ENCODE measurements at regions not wholly inside any gene's neighbourhood (a gene's known extent, or its start where the extent isn't known, plus 50 kb on each side); places are given as distances from the start of the nearest gene placed in this dataset.
A peak's percentile ranks its signal among the peaks of the same experiment; 100 is the strongest.

- in situ Hi-C loops (cut with MboI; ENCODE audit: low pct_unique_long_range_greater_than_20kb in 2 of 9, low sequenced_read_pairs in 9 of 9, unreplicated experiment in 9 of 9): no loop called here
- no peak overlapping the region for H3K4me3 ChIP-seq
- WGBS, 10 experiments: 80 to 100% (median 100%) methylated on average over 1 to 3 of the region's 4 CpGs
- no peak for ATAC-seq (replicated peaks in 6 of 8)
- H3K4me1 ChIP-seq (replicated peaks in 1 of 2): peaks cover 16 to 41% of the 10 kb centered on the region in 2 donors
- H3K27ac ChIP-seq: no peak overlapping the region
Observed at GRCh38 chr5:93252165-93252564, 328.9 kb downstream of the NR2F1-AS1 start.

GRCh38 chr5:93251347-93251746 is 329.7 kb downstream of the NR2F1-AS1 start:
- no peak overlapping the region for H3K4me3 ChIP-seq
- H3K4me1 ChIP-seq (replicated peaks in 1 of 2): peaks cover 22 to 43% of the 10 kb centered on the region in 2 donors
- WGBS, 10 experiments: 84 to 100% (median 100%) methylated on average over 1 to 2 of the region's 2 CpGs; no CpG with 5 or more reads in 1 of the 10 experiments
- in situ Hi-C loops (cut with MboI; ENCODE audit: low pct_unique_long_range_greater_than_20kb in 2 of 9, low sequenced_read_pairs in 9 of 9, unreplicated experiment in 9 of 9): no loop called here
- ATAC-seq (replicated peaks in 6 of 8): no peak
- no peak overlapping the region for H3K27ac ChIP-seq

GRCh38 chr5:93250424-93250823 is 330.6 kb downstream of the NR2F1-AS1 start:
- peak in 5 of 8 experiments; percentile 41 to 91 (median 88) for ATAC-seq (replicated peaks in 6 of 8)
- Histone ChIP-seq H3K27ac (no peak overlapping the region), H3K4me1 (replicated peaks in 1 of 2) (peaks cover 29 to 45% of the 10 kb centered on the region in 2 donors), H3K4me3 (no peak overlapping the region)
- 42 to 100% (median 67%) methylated on average over 1 to 2 of the region's 2 CpGs; no CpG with 5 or more reads in 2 of the 10 experiments for WGBS, 10 experiments
- in situ Hi-C loops (cut with MboI; ENCODE audit: low pct_unique_long_range_greater_than_20kb in 2 of 9, low sequenced_read_pairs in 9 of 9, unreplicated experiment in 9 of 9): no loop called here

GRCh38 chr5:93249651-93250289 is 331.2 kb downstream of the NR2F1-AS1 start:
- Histone ChIP-seq H3K4me1 (replicated peaks in 1 of 2) (peaks cover 29 to 40% of the 10 kb centered on the region in 2 donors), H3K27ac (peak overlapping the region; percentile 12 to 87), H3K4me3 (peak overlapping the region in 2 of 5 donors; percentile 15 to 17)
- ATAC-seq (replicated peaks in 6 of 8): peak in 5 of 8 experiments; percentile 33 to 69 (median 63)
- in situ Hi-C loops (cut with MboI; ENCODE audit: low pct_unique_long_range_greater_than_20kb in 2 of 9, low sequenced_read_pairs in 9 of 9, unreplicated experiment in 9 of 9): no loop called here
- 0 to 100% (median 60%) methylated on average over 1 to 11 of the region's 11 CpGs for WGBS, 10 experiments

- ATAC-seq (replicated peaks in 6 of 8): no peak
- 38 to 84% (median 57%) methylated on average over 2 to 3 of the region's 3 CpGs for WGBS, 10 experiments
- Histone ChIP-seq H3K4me3 (no peak overlapping the region), H3K4me1 (replicated peaks in 1 of 2) (peaks cover 29 to 40% of the 10 kb centered on the region in 2 donors), H3K27ac (no peak overlapping the region)
- in situ Hi-C loops (cut with MboI; ENCODE audit: low pct_unique_long_range_greater_than_20kb in 2 of 9, low sequenced_read_pairs in 9 of 9, unreplicated experiment in 9 of 9): no loop called here
Observed at GRCh38 chr5:93247105-93247504, 333.9 kb downstream of the NR2F1-AS1 start.

- Histone ChIP-seq H3K4me1 (replicated peaks in 1 of 2) (peaks cover 29 to 39% of the 10 kb centered on the region in 2 donors), H3K27ac (no peak overlapping the region), H3K4me3 (no peak overlapping the region)
- 0 to 50% (median 39%) methylated on average over 1 to 6 of the region's 6 CpGs; no CpG with 5 or more reads in 2 of the 10 experiments for WGBS, 10 experiments
- peak in 5 of 8 experiments; percentile 39 to 88 (median 74) for ATAC-seq (replicated peaks in 6 of 8)
- in situ Hi-C loops (cut with MboI; ENCODE audit: low pct_unique_long_range_greater_than_20kb in 2 of 9, low sequenced_read_pairs in 9 of 9, unreplicated experiment in 9 of 9): no loop called here
Observed at GRCh38 chr5:93246090-93246855, 334.7 kb downstream of the NR2F1-AS1 start.

- Histone ChIP-seq H3K4me3 (no peak overlapping the region), H3K4me1 (replicated peaks in 1 of 2) (peaks cover 26 to 31% of the 10 kb centered on the region in 2 donors), H3K27ac (no peak overlapping the region)
- WGBS, 10 experiments: 37 to 100% (median 89%) methylated on average over 1 to 3 of the region's 3 CpGs; no CpG with 5 or more reads in 3 of the 10 experiments
- no peak for ATAC-seq (replicated peaks in 6 of 8)
- in situ Hi-C loops (cut with MboI; ENCODE audit: low pct_unique_long_range_greater_than_20kb in 2 of 9, low sequenced_read_pairs in 9 of 9, unreplicated experiment in 9 of 9): no loop called here
Observed at GRCh38 chr5:93245226-93245625, 335.8 kb downstream of the NR2F1-AS1 start.

GRCh38 chr5:93243481-93243880 is 337.5 kb downstream of the NR2F1-AS1 start:
- in situ Hi-C loops (cut with MboI; ENCODE audit: low pct_unique_long_range_greater_than_20kb in 2 of 9, low sequenced_read_pairs in 9 of 9, unreplicated experiment in 9 of 9): no loop called here
- H3K4me1 ChIP-seq (replicated peaks in 1 of 2): peaks cover 13% of the 10 kb centered on the region in 2 donors
- no peak for ATAC-seq (replicated peaks in 6 of 8)
- H3K4me3 ChIP-seq: no peak overlapping the region
- WGBS, 10 experiments: 60 to 100% (median 94%) methylated on average over 1 of the region's 1 CpG; no CpG with 5 or more reads in 2 of the 10 experiments
- H3K27ac ChIP-seq: no peak overlapping the region

GRCh38 chr5:93240228-93240834 is 340.7 kb downstream of the NR2F1-AS1 start:
- 63 to 100% (median 83%) methylated on average over 1 to 4 of the region's 5 CpGs; no CpG with 5 or more reads in 1 of the 10 experiments for WGBS, 10 experiments
- Histone ChIP-seq H3K4me3 (no peak overlapping the region), H3K27ac (no peak overlapping the region), H3K4me1 (replicated peaks in 1 of 2) (no peaks in the 10 kb centered on the region)
- no peak for ATAC-seq (replicated peaks in 6 of 8)
- in situ Hi-C loops (cut with MboI; ENCODE audit: low pct_unique_long_range_greater_than_20kb in 2 of 9, low sequenced_read_pairs in 9 of 9, unreplicated experiment in 9 of 9): no loop called here

GRCh38 chr5:93236807-93237421 is 344.1 kb downstream of the NR2F1-AS1 start:
- no peak overlapping the region for H3K27ac ChIP-seq
- WGBS, 10 experiments: 44 to 100% (median 93%) methylated on average over 1 to 4 of the region's 4 CpGs; no CpG with 5 or more reads in 2 of the 10 experiments
- in situ Hi-C loops (cut with MboI; ENCODE audit: low pct_unique_long_range_greater_than_20kb in 2 of 9, low sequenced_read_pairs in 9 of 9, unreplicated experiment in 9 of 9): no loop called here
- ATAC-seq (replicated peaks in 6 of 8): no peak
- H3K4me3 ChIP-seq: no peak overlapping the region
- H3K4me1 ChIP-seq (replicated peaks in 1 of 2): no peaks in the 10 kb centered on the region

GRCh38 chr5:93235761-93236160 is 345.3 kb downstream of the NR2F1-AS1 start:
- ATAC-seq (replicated peaks in 6 of 8): no peak
- H3K4me1 ChIP-seq (replicated peaks in 1 of 2): no peaks in the 10 kb centered on the region
- no peak overlapping the region for H3K27ac ChIP-seq
- H3K4me3 ChIP-seq: no peak overlapping the region
- 75 to 100% (median 100%) methylated on average over 1 of the region's 1 CpG; no CpG with 5 or more reads in 3 of the 10 experiments for WGBS, 10 experiments
- in situ Hi-C loops (cut with MboI; ENCODE audit: low pct_unique_long_range_greater_than_20kb in 2 of 9, low sequenced_read_pairs in 9 of 9, unreplicated experiment in 9 of 9): no loop called here

- Histone ChIP-seq H3K27ac (no peak overlapping the region), H3K4me1 (replicated peaks in 1 of 2) (no peaks in the 10 kb centered on the region), H3K4me3 (no peak overlapping the region)
- WGBS, 10 experiments: 0 to 100% (median 67%) methylated on average over 1 of the region's 1 CpG; no CpG with 5 or more reads in 3 of the 10 experiments
- no peak for ATAC-seq (replicated peaks in 6 of 8)
- in situ Hi-C loops (cut with MboI; ENCODE audit: low pct_unique_long_range_greater_than_20kb in 2 of 9, low sequenced_read_pairs in 9 of 9, unreplicated experiment in 9 of 9): no loop called here
Observed at GRCh38 chr5:93226202-93226735, 354.8 kb downstream of the NR2F1-AS1 start.
